NCI-H460 (cell line): ENCODE measurements at regions not wholly inside any gene's neighbourhood (a gene's known extent, or its start where the extent isn't known, plus 50 kb on each side); places are given as distances from the start of the nearest gene placed in this dataset.

Experiments
- DNase-seq: peaks from one replicate; pipeline ENCODE4 v3.0.0-alpha.2; 2016; ENCODE audit warnings: low read depth; ENCODE audit errors: extremely low read depth

DNA sequence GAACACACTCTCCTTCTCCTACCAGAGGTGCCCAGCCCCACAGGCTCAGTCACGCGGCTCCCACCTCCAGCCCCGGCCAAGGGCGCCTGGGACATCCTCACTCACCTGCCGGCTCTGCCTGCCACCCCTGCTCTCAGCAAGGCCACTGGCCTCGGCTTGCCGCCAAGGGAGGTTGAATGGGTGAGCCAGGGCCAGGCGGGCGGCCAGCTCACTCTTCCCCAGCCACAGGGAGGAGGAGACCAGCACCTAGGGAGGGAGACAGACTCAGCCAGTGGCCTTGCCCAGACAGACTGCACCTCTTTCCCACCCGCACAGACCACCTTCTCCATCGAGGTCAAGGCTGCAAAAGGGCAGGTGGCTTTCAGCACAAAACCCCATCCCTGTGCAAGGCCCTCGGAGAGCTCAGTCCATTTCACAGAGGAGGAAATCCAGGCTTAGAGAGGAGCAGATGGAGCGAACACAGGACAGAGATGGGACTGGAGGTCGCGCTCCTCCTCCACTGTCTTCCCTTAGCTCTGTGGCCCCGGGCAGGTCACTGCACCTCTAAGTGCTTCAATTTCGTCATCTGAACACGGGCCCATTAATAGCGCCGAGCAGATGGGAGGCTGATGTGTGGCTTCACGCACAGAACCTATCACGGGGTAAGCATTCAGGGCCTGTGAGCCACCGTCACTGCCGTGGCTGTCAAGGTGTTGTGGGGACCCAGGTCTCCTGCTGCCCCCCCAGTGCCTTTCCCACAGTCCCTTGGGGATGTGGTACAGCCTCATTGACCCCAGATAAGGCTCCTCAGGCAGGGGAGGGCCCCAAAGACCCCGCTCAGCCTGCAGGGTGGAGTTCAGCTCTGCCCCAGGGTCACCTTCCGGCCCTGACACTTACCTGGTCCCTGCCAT, 56.1 kb downstream of the RMI2 start:
- no peak for DNase-seq

DNA sequence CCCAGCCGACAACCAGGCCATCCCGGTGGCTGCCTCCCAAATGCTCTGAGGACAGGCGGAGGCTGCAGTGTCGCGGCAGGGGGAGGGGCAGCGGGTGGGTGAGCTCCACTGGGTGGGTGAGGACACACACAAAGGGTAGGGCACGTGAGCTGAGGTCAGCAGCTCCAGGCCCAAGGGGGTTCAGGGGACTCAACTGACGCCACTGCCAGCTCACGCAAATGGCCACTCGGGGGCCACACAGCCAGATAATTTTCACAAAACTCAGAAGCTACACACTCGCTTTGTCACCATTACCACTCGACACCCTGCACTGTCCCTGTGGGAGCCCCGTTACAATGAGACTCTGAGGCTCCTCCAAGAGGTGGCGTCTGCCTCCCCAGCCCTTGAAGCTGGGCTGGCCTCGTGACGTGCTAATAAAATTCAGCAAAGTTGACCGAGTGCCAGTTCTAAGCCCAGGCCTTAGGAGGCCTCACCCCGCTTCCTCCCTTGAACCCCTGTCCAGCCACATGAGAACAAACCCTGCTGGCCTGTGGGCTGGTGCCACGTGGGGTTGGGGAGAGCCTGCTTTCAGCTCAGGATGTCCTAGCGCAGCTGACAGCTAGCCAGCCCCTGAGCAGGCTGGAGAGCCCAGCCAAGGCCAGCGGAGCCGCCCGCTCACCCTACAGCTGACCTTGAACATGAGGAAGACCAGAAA, 56.9 kb downstream of the RMI2 start:
- no peak for DNase-seq

DNA sequence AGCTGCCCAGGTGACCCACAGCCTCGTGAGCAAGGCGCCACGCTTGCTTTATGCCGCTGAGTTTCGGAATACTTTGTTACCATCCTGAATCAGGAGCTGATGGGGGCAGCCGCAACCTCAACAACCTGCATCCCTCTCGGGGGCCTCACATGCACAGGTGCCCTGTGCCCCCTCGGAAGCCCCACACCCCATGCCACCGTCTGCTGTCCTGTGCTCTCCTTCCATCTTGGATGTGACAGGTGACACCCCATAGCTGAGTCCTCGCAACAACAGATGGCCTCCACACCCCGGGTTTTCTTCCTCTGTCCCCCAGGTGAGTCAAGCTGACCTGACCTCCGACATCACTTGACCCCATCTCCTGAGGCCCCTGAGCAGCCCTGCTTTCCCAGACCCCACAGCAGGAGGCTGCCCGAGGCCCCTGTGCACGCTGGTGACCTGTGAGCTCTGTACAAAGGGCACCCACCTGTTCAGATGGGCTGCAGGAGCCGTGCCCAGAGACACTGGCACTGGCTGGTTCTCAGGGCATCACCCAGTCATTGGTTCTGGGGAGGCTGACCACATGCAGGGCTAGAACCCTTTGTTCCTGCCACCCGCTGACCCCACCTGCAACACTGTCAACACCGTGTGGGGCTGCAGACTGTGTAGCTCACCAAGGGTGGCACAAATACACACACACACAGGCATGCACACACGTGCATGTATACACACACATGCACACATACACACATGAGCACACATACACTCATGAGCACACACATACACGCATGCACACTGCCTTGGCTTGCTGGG, 57.7 kb downstream of the RMI2 start:
- no peak for DNase-seq

DNA sequence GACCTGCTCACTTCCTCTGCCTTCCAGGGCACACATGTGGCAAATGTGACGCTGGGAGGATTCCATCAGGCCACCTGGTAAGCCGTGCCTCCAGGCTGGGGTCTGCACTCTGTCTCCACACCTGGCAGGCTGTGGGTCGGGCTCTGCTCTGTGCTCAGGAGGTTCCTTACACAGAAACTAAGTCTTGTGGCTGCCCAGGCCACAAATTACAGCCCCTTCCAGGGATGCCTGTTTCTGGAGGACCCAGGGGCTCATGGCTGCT, 58.2 kb downstream of the RMI2 start:
- no peak for DNase-seq

DNA sequence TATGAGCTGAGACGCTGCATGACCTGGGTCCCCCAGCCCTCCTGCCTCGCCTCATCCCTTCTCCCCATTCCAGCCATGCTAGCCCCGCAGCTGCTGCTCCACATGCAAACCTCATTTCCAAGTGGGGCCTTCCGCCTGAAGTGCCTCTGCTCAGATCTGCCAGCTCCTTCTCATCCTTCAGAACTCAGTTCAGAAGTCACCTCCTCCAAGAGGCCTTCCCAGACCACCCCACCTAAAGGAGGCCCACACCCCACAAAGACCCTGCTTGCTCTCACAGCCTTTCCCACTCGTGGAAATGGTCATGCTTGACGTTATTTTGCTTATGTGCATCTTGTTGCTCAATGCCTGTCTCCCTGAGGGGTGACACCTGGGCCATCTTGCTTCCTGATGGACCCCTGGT, 58.7 kb downstream of the RMI2 start:
- no peak for DNase-seq

DNA sequence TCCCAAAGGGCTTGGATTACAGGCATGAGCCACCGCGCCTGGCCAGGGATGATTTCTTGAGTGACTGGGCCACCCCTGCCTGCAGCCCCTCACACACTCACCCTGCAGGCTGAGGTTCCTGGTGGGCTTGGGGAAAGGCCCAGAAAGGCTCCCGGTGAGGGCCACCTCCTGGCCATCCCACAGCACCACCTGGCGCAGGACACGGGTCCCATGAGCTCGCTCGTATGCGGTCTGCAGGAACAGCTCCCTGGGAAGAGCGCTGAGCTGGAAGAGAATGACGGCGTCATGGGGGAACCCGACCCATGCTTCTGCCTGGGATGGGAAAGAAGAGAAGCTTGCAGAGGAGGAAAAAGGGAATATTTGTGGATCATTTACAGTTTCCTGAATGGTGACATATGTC, 59.3 kb downstream of the RMI2 start:
- DNase-seq, result no peak

DNA sequence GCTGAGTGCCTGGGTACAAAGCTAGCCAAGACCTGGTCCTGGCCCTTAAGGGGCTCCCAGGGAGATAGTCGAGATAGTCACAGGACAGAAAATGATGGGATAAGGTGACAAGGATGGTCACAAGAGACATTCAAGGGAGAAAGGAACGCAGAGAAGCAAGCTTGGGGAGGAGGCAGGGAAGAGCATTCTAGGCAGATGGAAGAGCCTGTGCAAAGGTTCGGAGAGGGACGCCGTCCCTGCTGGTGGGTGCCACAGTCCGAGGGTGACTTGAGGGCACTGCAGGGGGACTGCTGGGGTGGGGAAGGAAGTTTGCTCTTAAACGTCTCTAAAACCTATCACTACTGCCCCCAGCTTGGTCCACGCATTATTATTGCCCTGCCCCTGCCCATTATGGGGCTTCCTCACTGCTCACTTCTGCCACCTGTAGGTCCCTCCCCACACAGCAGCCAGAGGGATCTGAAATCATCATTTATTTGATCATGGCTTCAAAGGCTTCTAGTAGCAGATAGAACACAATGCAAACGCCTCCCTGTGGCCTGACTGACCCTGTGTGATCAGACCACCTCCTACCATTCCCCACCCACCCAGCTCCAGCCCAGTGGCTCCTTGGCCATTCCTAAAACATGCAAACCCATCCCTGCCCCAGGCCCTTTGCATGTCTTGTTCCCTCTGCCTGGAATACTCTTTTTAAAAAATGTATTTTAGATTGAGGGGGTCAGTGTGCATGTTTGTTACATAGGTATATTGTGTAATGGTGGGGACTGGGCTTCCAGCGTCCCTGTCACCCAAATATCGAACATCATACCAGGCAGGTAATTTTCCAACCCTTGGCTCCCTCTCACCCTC, 60.3 kb downstream of the RMI2 start:
- DNase-seq, result peak; percentile 31

DNA sequence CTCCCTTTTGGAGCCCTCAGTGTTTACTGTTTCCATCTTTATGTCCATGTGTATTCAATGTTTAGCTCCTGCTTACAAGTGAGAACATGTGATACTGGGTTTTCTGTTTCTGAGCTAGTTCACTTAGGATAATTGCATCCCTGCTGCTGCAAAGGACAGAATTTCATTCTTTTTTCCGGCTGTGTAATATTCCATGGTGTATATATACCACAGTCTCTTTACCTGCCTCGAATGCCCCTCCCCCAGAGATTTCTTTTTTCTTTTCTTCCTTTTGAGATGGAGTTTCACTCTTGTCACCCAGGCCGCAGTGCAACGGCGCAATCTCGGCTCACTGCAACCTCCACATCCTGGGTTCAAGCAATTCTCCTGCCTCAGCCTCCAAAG, 60.9 kb downstream of the RMI2 start:
- no peak for DNase-seq

DNA sequence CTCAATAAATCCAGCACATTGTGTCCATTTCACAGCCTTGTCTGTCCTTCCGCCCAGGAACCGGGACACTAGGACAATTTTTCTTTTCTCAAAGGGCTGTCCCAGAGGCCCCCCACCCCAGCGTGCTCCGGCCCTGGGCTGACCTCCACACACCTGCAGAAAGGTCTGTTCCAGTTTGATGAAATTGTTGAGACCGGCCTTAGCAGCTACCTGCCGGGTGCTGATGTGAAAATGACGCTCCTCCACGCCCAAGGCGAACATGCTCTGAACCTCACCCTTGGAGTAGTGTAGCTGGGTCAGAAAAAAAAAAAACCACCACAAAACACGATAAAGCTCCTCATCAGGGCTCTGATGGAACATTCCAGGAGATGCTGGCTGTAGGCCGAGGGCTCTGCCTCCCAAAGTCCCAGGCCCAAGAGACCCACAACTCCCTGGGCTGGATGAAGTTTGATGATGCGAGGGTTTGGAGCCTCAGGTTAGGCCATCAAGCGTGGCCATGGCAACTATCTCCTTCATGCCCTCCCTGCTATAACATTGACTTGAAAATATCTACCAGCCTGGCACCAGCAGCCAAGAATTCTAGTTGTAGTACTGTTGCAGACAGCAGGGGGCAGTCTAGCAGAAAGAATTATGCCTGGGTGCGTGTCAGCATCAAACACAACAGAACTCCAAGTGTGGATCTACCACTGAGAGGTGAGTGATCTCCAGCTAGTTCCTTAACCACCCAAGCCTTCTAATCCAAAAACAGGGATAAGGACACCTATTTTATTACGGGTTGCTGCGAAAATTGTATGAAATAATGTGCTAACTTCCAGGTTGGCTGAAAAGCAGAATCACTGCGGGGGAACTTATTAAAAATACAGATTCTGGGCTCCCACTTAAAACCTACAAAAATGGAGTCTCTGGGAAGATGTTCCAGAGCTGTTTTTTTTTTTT, 62.1 kb downstream of the RMI2 start:
- peak; percentile 72 for DNase-seq

DNA sequence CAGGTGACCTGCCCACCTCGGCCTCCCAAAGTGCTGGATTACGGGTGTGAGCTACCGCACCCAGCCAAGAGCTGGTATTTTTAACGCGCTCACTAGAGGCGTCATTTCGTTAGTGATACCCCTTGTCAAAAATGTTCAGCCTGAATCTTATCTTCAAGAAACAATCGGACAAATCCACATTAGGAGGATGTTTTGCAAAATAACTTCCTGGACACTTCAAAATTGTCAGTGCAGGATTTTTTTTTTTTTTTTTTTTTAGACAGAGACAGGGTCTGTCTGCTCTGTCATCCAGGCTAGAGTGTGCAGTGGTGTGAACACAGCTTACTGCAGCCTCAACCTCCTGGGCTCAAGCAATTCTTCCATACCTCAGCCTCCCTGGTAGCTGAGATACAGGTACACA, 63.0 kb downstream of the RMI2 start:
- no peak for DNase-seq

DNA sequence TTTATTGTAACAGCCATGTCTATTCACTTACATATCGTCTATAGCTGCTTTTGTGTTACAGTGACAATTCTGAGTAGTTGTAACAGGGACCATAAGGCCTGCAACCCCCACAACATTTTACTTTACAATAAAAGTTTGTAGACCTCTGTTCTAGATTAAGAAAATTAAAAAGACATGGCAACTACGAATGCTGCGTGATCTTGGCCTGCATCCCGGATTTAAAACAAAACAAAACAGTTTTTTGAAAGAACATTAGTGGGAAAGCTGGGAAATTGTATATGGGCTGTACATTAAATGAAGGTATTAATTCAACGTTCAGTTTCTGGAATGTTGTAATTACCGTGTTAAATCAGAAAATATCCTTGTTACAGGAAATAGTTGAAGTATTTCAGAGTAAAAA, 64.1 kb downstream of the RMI2 start:
- no peak for DNase-seq

DNA sequence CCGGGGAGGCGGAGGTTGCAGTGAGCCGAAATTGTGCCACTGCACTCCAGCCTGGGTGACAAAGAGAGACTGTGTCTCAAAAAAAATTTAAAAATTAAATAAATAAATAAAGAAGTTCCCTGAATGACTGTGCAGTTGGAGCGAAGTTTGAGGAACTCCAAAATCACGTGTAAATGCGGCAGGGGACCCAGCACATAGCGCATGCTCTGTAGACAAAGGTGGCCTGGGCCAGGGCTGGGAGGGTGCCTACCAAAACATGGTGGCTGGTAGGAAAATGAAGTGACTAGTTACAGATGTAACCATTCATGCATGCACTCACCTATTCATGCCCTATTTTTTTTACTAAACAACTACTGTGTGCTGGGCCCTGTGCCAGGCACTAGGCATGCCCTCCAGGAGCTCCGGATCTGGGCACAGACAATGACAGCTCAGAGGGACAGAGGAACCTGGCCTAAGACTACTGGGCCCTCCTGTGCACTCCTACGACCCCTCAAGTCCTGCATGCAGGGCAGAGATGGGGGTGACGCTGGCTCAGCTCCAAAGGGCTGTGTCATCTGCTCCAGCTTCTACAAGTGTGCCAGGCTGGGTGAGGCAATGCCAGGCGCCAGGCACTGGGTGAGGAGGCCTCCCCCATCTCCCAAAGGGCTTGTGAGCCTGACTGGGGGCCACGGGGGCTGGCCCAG, 65.3 kb downstream of the RMI2 start:
- DNase-seq, result no peak

DNA sequence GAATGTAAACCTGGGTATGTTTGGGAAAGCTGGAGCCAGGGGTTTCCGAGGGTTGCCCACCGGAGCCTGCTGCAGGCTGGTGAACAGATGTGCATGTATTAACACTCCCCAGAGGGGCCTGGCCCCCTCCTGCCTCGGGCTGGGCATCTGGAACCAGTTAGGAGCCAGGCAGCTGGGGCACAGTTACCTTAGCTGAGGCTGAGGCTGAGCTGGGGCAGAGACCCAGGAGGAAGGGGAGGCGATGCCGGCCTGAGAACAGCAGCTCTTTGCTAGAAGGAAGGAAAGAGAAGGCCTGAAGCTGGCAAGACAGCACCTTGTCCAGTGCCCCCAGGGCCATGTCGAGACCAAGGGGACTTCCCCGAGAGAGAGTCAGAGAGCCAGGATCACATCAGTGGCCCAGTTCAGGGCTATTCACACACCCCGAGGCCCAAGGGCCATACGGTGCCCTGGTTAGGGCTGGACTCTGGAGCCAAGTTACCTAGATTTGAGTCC, 65.8 kb downstream of the RMI2 start:
- DNase-seq, result no peak

DNA sequence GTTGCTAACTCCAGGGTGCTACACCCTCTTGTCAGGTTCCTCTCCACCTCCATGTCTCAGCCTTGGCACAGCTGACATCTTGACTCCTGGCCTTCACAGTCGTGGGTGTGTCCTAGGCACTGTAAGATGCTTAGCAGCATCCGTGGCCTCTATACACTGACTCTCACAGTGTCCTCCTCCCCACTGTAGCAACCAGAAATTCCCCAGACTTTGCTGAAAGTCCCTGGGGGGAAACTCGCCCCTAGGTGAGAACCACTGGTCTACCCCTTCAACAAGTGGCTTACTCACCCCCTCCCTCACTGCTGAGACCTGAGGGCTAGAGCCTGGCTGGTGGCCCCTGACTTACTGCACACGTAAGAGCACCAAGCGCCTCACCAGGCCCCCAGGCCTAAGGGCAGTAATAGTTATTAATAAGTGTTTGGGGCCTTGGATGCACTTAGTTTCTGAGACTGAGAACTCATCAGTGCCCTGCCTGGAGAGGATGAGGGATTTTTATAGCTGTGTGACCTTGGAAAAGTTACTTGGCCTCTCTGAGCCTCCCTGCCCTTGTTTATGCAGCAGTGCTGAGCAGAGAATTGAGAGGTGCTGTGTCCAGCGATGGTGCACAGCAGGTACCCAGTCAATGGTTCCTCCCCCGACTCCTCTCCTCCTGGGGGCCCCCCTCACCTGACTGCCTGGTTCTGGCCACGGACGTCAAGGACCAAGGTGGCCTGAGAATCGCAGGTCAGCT, 67.1 kb downstream of the RMI2 start:
- DNase-seq, result no peak

DNA sequence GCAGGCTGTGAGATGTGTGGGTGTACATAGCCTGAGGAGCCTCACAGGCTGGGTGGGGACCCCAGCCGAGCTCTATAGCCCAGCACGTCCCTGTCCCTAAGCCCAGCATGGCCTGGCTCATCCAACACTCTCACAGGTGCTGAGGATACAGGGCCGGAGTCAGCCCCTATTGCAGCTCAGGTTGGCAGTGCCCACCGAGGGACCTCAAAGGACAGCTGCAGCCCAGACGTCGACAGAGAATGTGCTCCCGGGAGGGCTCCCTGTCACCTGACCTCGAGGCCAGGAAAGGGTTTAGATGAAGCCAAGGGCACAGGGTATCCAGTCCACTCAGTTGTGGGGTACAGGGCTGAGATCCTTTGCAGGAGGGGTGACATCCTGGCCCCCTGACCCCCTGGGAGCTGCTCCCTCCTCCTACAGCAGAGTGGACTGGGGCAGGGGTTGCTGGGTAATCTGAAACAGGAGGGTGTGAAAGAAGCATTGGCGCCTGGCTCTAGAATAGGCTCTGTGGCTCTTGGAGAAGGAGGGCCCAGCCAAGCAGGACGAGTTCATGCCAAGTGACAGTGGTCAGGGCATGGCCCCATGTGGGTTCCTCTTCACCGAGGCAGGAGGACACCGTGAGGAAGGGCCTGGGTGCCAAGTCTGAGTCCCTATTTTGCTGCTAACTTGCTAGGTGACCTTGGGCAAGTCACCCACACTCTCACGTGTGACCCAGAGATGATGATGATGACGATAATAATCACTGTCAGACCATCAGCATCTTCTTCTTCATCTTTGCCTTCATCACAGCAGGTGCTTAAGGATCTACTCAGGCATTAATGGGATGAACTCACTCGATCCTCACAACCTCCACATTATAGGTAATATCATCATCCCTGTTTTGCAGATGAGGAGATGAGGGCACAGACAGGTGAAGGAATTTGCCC, 68.0 kb downstream of the RMI2 start:
- DNase-seq, result no peak

DNA sequence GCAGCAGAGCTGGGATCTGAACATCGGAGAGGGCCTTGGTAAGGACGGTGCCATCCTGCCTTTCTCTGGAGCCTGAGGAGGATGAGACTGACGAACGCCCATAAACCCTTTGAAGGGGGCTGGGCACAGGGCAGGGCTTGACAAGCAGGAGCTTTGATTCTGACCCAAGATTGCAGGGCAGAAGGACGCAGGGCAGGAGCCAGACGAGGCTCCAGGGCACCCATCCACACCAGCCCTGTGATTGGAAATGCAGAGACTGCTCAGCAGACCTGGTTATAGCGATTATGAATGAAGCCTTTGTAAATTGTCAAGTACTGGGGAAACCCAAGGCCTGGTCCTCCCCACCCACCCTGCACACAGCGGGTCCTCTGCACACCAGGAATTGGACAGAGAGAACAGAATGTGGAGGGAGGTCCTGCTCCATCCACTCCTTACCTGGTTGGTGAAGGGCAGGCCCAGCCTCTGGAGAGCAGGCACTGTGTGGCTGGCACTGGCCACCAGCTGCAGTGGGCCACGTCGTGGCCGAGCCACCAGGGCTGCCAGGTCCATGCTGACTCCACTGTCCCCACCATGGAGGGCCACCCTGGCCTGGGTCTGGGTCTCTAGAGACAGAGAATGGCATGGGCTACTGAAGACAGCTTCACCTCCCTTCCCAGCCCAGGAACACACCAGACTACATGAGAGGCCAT, 68.8 kb downstream of the RMI2 start:
- DNase-seq, result no peak
